Stimulated activated CD4-positive, alpha-beta T cell treated with anti-CD3 and anti-CD28 coated beads, Interleukin-12 subunit alpha, Interleukin-12 subunit beta, amount 100 ng/mL, for 24 hours (primary cell): ENCODE measurements at regions not wholly inside any gene's neighbourhood (a gene's known extent, or its start where the extent isn't known, plus 50 kb on each side); places are given as distances from the start of the nearest gene placed in this dataset.

Experiments used
- DNase-seq, 2 experiments: peaks; one replicate each; pipeline ENCODE4 v3.0.0-alpha.2; 2020; ENCODE audit warnings: low read depth in 2 of 2

DNA sequence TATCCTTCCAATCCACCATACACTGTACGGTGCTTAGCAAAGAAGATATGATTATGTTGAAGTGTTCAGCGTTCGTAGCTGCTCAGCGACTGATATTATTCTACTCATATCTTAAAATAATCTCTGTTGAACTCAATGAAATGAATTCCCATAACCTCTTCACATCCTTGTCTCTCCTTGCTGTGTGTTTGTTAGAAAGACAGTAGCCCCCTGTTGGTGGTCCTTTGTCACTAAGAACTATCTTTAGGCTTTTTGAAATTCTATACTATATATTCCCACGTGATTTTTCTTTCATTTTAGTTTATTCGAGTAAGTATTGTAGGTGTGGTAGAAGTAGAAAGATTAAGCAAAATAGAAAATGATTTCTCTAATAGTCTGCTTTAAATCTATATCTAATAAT, 762.8 kb upstream of the WWC1 start:
- no peak for DNase-seq

DNA sequence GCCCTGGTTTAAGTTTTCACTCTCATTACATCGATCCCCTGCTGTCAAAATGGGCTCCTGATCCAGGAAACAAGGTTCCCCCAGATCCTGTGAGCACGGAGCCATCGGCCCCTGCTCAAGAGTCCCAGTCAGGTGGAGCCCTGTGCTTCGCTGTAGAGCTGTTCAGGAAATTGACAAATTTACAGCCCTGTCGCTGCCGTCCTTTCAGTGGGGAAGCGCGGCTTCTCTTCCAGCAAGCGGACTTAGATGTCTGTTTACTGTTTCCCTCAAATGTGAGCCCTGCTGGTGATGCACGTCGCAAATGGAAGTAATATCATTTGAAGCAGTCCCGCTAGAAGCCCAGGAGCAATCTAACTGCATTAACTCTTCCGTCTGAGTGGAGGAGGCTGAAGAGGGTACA, 760.9 kb upstream of the WWC1 start:
- DNase-seq, result no peak

DNA sequence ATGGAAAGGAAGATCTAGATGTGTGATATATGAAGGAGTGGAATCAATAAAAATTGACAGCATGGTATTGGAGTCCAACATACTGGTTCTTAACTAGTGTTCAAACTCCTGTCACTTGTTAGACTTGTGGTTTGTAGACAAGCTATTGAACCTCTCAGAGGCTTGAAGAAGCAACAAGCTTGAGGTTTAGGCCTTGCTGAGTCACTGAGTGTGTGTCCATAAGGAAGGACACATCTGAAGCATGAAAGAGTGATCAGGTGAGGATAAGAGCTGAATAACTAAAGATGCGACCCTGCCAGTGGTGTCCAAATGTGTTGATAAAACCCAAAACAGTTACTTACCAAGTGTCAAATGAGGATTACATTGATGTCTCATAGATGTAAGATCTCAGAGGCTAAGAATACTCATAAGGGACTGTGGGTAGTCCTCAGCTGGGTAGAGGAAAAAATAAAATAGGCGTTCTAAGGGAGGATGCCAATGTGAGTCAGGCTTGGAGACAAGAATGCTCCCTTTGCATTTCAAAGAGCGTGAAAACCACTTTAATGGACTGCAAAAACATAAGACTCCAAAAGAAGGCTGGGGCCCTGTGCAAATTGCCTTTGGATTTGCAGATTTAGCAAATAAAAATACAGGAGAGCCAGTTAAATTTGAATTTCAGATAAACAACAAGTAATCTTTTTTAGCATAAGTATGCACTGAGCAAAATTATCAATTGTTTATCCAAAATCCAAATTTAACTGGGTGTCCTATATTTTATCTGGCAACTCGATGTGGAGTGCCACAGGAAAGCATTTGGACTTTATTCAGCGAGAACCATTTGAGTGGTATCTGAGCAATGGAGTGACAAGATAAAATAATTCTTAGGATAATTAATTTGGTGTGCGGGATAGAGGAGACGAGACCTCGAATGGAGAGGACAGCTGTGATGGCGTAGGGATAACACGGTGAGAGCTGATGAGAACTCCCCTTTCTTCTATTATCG, 757.3 kb upstream of the WWC1 start:
- DNase-seq, result no peak

DNA sequence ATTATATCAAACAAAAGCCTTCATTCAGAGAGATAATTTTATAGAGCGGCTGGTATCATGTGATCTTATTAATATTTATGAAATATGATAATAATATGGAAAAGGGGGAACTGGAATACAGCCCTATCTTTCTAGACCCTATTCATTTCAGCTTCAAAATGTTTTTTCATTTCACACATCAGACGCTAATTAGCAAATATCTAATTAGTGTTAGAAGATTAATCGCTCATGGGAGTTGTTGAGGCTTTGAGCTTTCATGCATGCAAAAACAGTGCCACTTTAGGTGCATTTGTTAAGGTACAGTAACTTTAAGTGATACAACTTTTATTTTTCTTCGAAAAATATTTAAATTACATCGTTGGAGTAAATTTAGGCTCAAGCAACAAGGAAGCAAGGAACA, 751.7 kb upstream of the WWC1 start:
- DNase-seq, result no peak

DNA sequence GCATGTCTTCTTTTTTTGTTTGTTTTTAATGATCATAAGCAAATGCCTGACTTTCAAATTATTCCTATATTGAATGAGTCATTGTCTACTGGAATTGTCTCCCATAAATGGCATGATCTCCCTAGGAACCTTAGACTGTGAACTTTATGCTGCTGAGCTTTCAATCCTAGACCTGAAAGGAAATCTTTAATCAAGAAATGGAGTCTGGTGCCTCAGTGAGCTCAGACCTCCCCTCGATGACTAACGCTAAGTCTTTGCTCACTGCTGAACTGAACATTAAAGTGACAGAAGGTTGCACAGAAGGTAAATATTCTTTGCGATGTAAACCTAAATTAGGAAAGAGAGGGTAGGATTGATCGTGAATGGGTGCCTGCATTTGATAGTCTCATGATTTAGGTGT, 745.2 kb upstream of the WWC1 start:
- DNase-seq, result no peak

DNA sequence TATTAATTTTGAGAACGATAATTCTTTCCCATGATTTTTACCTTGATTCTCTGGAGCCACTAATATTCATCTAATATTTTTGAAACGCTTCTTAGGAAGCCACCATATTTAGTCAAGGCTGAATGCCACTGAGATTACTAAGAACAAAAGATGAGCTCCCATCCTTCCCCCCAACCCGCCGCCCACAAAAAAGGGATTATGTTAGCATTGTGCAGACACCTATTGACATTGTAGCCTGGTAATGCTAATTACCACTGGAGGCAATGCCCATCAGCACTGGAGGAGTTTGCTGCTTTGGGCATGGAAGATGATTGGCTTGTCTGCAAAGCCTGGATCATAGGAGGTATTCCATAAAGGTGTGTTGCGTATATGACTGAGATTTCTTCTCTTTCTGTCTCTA, 739.1 kb upstream of the WWC1 start:
- no peak for DNase-seq

DNA sequence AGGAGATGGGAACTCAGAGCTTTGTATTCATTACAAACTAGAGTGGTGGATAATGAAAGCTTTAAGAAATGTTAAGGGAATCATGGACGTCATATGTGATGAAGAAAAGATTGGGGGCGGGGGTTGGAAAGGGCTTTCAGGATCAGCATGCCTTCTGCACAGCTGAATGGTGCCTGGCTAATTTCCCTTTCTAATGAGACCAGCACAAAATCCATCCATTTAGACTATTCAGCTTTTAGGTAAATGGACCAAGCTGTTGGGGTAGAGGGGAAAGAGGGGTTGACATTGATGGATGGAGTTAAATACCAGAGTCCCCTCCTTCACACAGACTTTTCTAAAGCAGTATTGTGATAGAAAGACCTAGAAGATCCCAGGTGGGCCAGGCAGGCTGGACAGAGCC, 737.9 kb upstream of the WWC1 start:
- DNase-seq, result no peak

DNA sequence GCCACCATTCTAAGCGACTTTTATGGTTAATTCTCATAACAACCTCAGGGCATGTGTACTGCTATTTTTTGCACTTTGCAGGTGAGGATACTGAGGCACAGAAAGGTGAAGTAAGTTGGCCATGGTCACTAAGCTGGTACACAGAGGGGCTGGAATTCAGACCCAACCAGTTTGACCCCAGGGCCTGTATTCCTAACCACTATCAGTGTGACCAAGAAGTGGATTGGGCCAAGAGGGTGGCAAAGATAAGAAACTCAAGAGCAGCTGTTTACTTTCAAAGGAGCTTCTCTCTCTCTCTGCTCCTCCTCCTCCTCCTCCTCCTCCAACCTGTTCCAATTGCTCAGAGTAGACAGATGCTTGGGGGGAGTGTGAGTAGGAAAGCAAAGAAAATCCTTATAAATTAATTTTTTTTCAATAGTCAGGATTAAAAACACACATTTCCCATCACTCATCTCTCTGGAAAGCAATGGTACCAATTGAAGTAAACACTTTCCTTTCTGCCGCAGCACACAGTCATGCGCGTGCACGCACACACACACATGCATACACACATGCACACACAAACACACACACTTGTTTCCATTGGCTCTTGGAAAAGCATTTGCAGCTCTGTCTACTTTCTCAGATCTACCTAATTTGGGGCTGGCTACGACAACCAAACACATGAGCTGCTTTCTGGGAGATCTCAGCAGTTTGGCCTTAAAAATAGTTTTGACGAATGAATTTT, 736.7 kb upstream of the WWC1 start:
- no peak for DNase-seq

DNA sequence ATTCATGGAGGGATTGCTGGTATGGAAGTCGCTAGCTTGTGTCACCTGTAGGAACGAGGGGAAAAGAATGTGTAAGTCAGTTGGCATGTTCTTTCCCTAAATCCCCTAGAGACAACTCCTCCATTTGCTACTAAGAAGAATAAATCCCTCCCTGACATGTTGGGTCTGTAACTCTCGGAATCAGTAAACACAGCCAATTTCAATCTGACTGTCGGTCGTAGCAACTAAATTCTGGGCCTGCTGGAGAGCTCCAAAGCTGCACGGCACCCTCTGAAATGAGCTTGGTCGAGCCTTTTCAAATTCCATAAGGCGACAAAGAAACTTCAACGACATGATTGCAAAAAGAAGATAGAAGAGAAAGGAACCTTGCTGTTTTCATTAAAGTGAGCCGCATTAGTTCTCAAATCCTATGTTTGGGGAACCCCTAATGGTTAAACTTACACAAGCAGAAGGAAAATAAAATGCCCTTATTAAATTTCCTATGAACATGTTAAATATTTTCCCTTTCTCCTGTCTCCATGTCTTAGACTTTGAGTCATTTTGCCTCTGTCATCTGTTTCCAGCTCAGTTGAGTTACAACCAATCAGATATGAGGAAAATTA, 735.8 kb upstream of the WWC1 start:
- no peak for DNase-seq

DNA sequence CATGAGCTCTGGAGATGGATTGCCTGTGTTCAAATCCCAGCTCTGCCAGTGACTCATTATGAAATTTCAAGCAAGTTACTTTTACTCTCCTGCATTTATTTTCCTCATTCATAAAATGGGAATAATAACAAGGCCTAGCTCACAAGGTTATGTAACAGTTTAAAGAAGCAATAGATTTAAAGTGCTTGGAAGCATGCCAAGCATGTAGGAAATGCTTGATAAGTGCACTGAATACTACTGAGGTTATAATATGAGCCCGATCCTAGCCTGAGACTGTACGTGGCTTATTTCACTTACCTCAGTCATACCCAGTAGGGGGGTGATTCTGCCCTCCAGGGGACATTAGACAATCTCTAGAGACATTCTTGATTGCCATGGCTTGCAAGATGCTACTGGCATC, 734.1 kb upstream of the WWC1 start:
- no peak for DNase-seq

DNA sequence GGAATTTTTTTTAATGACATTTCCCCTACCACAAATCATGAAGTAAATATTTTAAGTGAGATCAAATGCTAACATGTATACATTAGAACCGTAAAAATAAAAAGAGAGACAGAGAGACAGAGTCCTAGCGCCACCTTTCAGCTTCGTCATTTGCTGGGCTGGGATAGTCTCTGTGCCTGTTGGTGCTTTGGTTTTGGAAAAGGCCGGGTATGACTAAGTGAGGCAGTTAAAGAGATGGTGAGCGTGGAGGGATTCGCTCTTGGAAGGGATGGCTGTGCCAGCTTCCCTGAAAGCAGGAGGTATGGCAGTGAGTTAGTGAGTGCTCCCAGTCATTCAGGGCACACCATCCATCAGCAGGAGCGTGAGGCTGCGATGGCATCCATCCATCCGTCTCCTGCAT, 729.6 kb upstream of the WWC1 start:
- no peak for DNase-seq

DNA sequence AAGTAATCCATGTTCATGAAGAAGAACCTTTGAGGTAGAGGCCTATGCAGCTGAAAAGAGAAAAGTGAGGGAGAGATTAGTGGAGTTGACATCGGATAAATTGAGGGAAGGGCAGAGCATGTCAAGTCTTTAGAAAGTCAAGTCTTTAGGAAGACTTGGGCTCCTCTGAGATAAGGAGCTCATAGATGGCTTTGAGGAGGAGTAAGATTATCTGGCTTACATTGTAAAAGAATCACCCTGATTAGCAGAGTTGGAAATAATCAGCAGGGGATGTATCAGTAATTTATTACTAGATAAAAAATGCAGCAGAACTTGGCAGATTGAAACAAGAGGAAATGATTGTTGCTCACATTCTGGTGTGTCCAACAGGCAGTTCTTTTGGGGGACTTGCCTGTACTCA, 727.2 kb upstream of the WWC1 start:
- no peak for DNase-seq

DNA sequence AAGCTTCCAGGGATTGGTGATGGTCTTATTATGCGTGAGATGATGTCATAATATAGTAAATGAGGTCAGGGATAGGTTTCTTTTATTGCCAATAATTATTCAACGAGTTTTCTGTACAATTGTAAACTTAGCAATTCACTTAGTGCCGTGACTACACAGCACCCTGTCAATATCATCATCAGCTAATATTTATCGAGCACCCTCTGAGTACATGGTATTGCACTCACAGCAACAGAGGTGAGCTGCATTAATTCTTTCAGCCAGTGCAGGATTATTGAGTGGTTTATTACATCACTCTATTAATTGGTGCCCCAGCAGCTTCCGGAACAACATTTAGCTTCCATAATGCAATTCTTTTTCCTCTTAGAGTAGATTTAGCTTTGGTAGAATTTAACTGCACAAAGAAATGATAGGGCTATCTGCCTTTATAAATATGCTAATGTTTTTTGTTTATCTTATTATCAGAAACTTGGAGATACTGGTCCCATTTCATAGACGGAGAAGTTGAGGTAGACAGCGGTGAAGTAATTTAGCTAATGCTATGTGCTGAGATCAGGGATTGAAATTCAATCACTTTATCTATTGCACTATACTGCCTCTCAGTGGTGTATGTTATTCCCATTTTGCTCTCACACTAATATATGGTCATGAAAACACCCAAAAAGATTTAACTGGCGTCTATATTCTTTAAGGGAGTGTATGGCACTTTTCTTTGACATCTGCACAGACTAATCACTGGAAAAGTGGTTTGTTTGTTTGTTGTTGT, 726.1 kb upstream of the WWC1 start:
- no peak for DNase-seq

DNA sequence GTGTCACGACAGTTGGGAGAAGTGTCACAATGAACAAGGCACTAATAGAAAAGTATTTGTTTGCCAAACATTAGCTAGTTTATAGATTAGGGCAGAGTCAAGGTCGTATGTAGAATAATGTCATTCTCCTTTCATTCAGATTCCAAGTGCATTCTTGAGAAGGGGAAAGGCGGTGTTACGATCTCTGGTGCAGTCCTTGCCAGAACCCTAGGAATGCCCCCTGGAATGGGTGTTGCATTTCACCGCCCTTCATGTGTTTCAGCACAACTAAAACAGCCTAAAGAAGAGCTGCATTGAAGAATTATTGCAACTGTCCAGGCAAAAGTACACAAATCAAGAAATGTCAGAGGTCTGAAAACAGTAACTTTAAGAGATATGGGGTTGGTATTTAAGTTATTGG, 721.0 kb upstream of the WWC1 start:
- no peak for DNase-seq

DNA sequence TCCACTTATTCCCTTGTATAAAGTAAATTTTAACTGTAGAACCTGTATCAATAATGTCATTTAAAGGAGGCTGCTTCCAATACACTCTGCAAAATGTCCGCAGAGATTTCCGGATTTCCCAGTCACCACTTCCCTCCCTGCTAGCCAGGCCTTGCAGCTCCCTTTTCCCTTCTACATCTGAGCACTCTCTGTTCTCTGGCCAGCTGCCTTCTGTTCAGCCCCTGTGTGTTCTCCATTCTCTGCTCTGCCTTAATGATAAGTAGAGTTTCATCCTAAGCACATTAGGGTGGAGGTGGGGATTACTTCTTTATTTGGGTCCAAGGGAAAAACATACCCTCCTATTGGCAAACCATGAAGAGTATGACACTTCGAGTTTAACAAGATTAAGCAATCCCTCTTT, 719.6 kb upstream of the WWC1 start:
- no peak for DNase-seq

DNA sequence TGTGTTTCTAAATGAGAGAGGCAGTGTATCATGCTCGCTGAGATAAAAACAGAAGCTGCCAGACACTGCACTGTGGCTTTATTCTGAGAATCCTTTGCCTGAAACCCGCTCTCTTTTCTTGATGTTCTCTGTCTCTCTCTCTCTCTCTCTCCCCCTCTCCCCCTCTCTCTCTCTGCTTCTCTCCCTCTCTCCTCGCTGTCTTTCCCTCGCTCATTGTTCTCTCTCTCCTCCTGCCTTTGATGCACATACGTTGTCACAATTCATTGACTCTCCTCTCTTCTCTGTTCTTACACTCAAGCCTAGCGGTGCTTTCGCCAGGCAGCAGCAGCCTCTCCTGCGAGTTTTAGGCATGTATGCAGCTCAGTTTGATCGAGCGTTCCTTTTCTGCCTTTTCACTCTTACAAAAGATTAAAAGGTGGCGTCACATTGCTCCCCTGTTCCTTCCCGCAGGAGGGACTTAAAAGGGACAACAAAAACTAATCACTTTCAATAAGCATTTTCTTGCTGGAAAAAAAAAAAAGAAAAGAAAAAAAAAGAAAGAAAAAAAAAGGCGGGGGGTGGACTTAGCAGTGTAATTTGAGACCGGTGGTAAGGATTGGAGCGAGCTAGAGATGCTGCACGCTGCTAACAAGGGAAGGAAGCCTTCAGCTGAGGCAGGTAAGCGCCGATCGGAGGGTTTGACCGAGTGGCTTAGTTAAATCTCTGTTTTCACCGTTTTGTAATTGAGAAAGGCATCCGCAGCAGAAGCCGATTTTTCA, 717.9 kb upstream of the WWC1 start:
- DNase-seq, result no peak

DNA sequence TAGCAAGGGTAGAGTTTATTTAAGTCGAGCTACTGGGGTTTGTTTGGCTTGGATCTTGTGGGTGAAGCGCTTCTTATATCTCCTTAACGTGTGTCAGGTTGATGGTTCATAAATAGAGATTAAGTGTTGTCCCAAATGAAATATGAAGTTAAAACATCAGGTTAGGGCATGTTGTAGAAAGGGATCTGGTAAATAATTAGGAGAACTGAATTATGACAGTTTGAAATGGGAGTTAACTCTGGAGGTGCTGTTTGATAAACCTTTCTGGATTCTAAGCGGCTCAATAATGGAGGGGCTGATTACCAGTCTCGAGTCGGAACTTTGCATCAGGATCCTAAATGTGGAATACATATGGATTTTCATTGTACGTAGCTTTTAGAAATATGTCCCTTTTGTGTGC, 717.0 kb upstream of the WWC1 start:
- DNase-seq, result no peak

DNA sequence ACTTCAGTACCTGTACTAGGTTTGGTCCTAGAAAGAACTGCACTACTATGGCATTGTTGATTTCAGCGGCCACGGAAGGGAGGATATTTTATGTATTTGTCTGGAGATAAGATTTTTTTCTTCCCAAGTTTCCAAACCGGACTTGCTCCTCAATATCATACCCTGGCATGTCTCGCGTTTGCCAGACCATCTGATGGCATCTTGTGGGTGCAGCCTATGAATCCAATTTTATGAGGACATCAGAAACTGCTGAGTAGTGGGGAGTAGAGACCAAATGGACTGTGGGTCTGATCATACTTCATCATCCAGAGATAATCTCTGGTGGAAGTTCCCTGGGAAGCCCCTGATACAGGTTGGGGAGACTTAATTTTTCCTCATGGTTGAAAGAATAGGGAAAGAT, 716.1 kb upstream of the WWC1 start:
- DNase-seq, result no peak

DNA sequence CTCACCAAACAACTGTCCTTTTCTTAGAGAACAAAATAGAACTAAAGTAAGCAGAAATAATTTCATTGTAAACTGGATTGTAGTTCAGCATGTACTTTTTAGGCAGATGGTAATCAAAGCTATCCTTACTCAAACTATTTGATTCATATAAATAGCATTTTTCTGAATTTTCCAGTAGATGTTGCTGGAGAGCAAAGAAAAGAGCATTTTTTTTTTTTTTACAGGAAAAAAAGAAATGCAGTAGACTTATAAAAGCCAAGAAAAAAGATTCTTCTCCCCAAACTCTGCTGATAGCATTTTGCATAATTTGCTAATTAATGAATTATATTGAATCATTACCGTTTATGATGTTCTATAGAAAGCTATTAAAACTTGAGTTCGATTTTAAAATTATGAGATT, 715.3 kb upstream of the WWC1 start:
- no peak for DNase-seq

DNA sequence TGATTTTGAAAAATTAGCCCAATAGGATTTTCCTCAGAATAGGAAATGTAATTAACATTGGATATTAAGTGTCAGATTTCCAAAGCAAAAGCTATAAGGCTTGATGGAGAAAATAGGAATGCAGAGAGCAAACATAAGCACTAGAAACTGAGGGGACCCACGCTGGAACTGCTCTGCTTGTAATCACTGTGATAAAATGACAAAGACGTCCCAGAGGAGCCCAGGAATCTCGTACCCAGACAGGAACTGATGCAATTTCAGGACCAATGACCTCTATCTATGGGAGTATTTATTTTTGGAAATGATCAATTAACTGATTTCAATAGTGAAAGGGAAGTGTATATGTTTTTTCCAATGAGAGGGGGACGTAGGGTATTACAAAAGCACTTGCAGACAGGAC, 714.5 kb upstream of the WWC1 start:
- DNase-seq, result no peak

DNA sequence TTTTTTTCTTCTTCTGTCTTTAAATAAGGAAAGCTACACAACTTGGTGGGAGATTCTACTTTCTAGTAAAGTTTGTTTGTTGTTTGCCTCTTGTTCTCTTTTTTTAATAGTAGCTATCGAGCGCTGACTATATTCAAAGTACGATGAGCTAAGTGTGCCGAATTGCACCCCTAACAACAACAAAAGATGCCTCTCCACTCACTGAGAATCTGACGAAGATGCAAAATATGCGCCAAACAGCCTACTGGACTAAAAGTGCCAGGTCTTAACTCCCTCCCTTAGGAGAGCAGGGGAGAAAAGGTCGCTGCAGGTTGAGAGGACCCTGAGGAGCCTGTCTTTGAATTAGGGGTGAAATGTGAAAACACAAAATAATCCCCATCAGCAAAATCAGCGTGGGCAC, 713.8 kb upstream of the WWC1 start:
- DNase-seq, result no peak
